Dendritic cell treated with granulocyte-macrophage colony-stimulating factor and Interleukin-4, amounts not matched to agents 40 ng/mL and 50 ng/mL, for 4 days (primary cell): ENCODE measurements at regions not wholly inside any gene's neighbourhood (a gene's known extent, or its start where the extent isn't known, plus 50 kb on each side); places are given as distances from the start of the nearest gene placed in this dataset.
"Not testable (repeated sequence)": the region's sequence is repeated elsewhere in the genome, so short reads cannot be mapped to it uniquely, and the experiment has no call there.

Source experiments
- H3K27ac Mint-ChIP-seq: one replicate; pipeline ENCODE4 v1.8.0; 2022; ENCODE audit warnings: mild to moderate bottlenecking, mixed read lengths
- H3K27me3 Mint-ChIP-seq: one replicate; pipeline ENCODE4 v1.8.0; 2022; ENCODE audit warnings: mild to moderate bottlenecking, mixed read lengths
- H3K36me3 Mint-ChIP-seq: one replicate; pipeline ENCODE4 v1.8.0; 2022; ENCODE audit warnings: low read depth, mixed read lengths
- H3K4me1 Mint-ChIP-seq: one replicate; pipeline ENCODE4 v1.8.0; 2022; ENCODE audit warnings: low read depth, mixed read lengths
- H3K4me3 Mint-ChIP-seq: one replicate; pipeline ENCODE4 v1.8.0; 2022; ENCODE audit warnings: mild to moderate bottlenecking, moderate library complexity, mixed read lengths
- H3K9me3 Mint-ChIP-seq: one replicate; pipeline ENCODE4 v1.8.0; 2022; ENCODE audit warnings: mixed read lengths
- intact Hi-C: fragments of 100-400 bp; cut with micrococcal nuclease; formaldehyde crosslinking; loops from one replicate; pipeline ENCODE4 v1.15.0; 2022

- intact Hi-C loops = loop anchor here (2.0 to 10.0 kb wide), 2 partner anchors 184 to 362 kb away; partner anchors contain the start of genes GALNT4 and POC1B
- Mint-ChIP-seq H3K4me1 (peaks cover 15% of the 10 kb centered on the region), H3K36me3 (no peaks in the 10 kb centered on the region), H3K9me3 (no peaks in the 10 kb centered on the region), H3K27ac (no peak overlapping the region), H3K4me3 (no peak overlapping the region), H3K27me3 (no peaks in the 10 kb centered on the region)
Observed at GRCh38 chr12:89162589-89163261, 189.6 kb downstream of the DUSP6 start.

- Mint-ChIP-seq H3K4me1 (peaks cover 15% of the 10 kb centered on the region), H3K27ac (no peak overlapping the region), H3K4me3 (no peak overlapping the region), H3K27me3 (no peaks in the 10 kb centered on the region), H3K36me3 (no peaks in the 10 kb centered on the region), H3K9me3 (no peaks in the 10 kb centered on the region)
- intact Hi-C loops = loop anchor here (10.0 kb wide), 1 partner anchor 363 kb away; the partner anchor contains the start of genes GALNT4 and POC1B
Observed at GRCh38 chr12:89161557-89161956, 190.7 kb downstream of the DUSP6 start.

GRCh38 chr12:89160716-89161123 lies 191.6 kb downstream of the DUSP6 start:
- intact Hi-C loops = loop anchor here (1.0 to 10.0 kb wide), 2 partner anchors 9 to 364 kb away; partner anchors contain the start of genes GALNT4 and POC1B
- Mint-ChIP-seq H3K27ac (no peak overlapping the region), H3K27me3 (no peaks in the 10 kb centered on the region)

GRCh38 chr12:89157413-89157812 lies 194.9 kb downstream of the DUSP6 start:
- no peaks in the 10 kb centered on the region for H3K9me3 Mint-ChIP-seq
- no peaks in the 10 kb centered on the region for H3K36me3 Mint-ChIP-seq
- no peak overlapping the region for H3K4me3 Mint-ChIP-seq
- peaks cover 32% of the 10 kb centered on the region for H3K4me1 Mint-ChIP-seq
- peak overlapping the region; percentile 64 for H3K27ac Mint-ChIP-seq
- no peaks in the 10 kb centered on the region for H3K27me3 Mint-ChIP-seq
- intact Hi-C loops = no loop called here

More at GRCh38 chr12:89160716-89161123, 191.6 kb downstream of the DUSP6 start:
- peaks cover 16% of the 10 kb centered on the region for H3K4me1 Mint-ChIP-seq
- no peaks in the 10 kb centered on the region for H3K36me3 Mint-ChIP-seq
- no peak overlapping the region for H3K4me3 Mint-ChIP-seq
- H3K9me3 Mint-ChIP-seq = no peaks in the 10 kb centered on the region

- H3K27me3 Mint-ChIP-seq = no peaks in the 10 kb centered on the region
- peaks cover 32% of the 10 kb centered on the region for H3K4me1 Mint-ChIP-seq
- peak overlapping the region; percentile 64 for H3K27ac Mint-ChIP-seq
- no peaks in the 10 kb centered on the region for H3K9me3 Mint-ChIP-seq
- no peak overlapping the region for H3K4me3 Mint-ChIP-seq
- no peaks in the 10 kb centered on the region for H3K36me3 Mint-ChIP-seq
- intact Hi-C loops = no loop called here
Observed at GRCh38 chr12:89156862-89157262, 195.4 kb downstream of the DUSP6 start.

- no peaks in the 10 kb centered on the region for H3K36me3 Mint-ChIP-seq
- no peaks in the 10 kb centered on the region for H3K27me3 Mint-ChIP-seq
- intact Hi-C loops = no loop called here
- H3K4me3 Mint-ChIP-seq = no peak overlapping the region
- H3K9me3 Mint-ChIP-seq = no peaks in the 10 kb centered on the region
- peaks cover 32% of the 10 kb centered on the region for H3K4me1 Mint-ChIP-seq
- peak overlapping the region; percentile 64 for H3K27ac Mint-ChIP-seq
Observed at GRCh38 chr12:89156340-89156739, 196.0 kb downstream of the DUSP6 start.

- Mint-ChIP-seq H3K27me3 (no peaks in the 10 kb centered on the region), H3K4me3 (no peak overlapping the region), H3K4me1 (peaks cover 32% of the 10 kb centered on the region), H3K27ac (no peak overlapping the region), H3K36me3 (no peaks in the 10 kb centered on the region), H3K9me3 (peaks cover 4% of the 10 kb centered on the region)
- intact Hi-C loops = no loop called here
Observed at GRCh38 chr12:89155826-89156225, 196.5 kb downstream of the DUSP6 start.

- H3K36me3 Mint-ChIP-seq = no peaks in the 10 kb centered on the region
- H3K9me3 Mint-ChIP-seq = peaks cover 9% of the 10 kb centered on the region
- H3K4me3 Mint-ChIP-seq = no peak overlapping the region
- H3K27ac Mint-ChIP-seq = no peak overlapping the region
- H3K4me1 Mint-ChIP-seq = peaks cover 32% of the 10 kb centered on the region
- intact Hi-C loops = no loop called here
- H3K27me3 Mint-ChIP-seq = no peaks in the 10 kb centered on the region
Observed at GRCh38 chr12:89154743-89155499, 197.4 kb downstream of the DUSP6 start.

GRCh38 chr12:89153341-89153740 lies 199.0 kb downstream of the DUSP6 start:
- Mint-ChIP-seq H3K36me3 (no peaks in the 10 kb centered on the region), H3K4me3 (no peak overlapping the region), H3K27me3 (no peaks in the 10 kb centered on the region), H3K9me3 (peaks cover 9% of the 10 kb centered on the region), H3K4me1 (peaks cover 32% of the 10 kb centered on the region), H3K27ac (no peak overlapping the region)
- intact Hi-C loops = no loop called here

GRCh38 chr12:89151536-89151935 lies 200.8 kb downstream of the DUSP6 start:
- Mint-ChIP-seq H3K9me3 (peaks cover 9% of the 10 kb centered on the region), H3K36me3 (no peaks in the 10 kb centered on the region), H3K4me1 (peaks cover 19% of the 10 kb centered on the region), H3K27ac (no peak overlapping the region), H3K4me3 (no peak overlapping the region), H3K27me3 (no peaks in the 10 kb centered on the region)
- intact Hi-C loops = no loop called here

- intact Hi-C loops, H3K27me3 Mint-ChIP-seq, H3K36me3 Mint-ChIP-seq, H3K4me3 Mint-ChIP-seq, H3K9me3 Mint-ChIP-seq, H3K27ac Mint-ChIP-seq: not testable (repeated sequence)
- H3K4me1 Mint-ChIP-seq = peaks cover 16% of the 10 kb centered on the region
Observed at GRCh38 chr12:89150789-89151188, 201.5 kb downstream of the DUSP6 start.

GRCh38 chr12:89140602-89141238 lies 211.6 kb downstream of the DUSP6 start:
- Mint-ChIP-seq H3K4me1 (peaks cover 9% of the 10 kb centered on the region), H3K4me3 (no peak overlapping the region), H3K27ac (no peak overlapping the region), H3K27me3 (no peaks in the 10 kb centered on the region), H3K9me3 (no peaks in the 10 kb centered on the region), H3K36me3 (no peaks in the 10 kb centered on the region)
- intact Hi-C loops = no loop called here

- Mint-ChIP-seq H3K4me1 (peaks cover 11% of the 10 kb centered on the region), H3K27ac (no peak overlapping the region), H3K4me3 (no peak overlapping the region), H3K27me3 (no peaks in the 10 kb centered on the region), H3K36me3 (no peaks in the 10 kb centered on the region), H3K9me3 (no peaks in the 10 kb centered on the region)
- intact Hi-C loops = no loop called here
Observed at GRCh38 chr12:89140141-89140540, 212.2 kb downstream of the DUSP6 start.

- intact Hi-C loops = no loop called here
- Mint-ChIP-seq H3K4me1 (peaks cover 11% of the 10 kb centered on the region), H3K4me3 (no peak overlapping the region), H3K36me3 (no peaks in the 10 kb centered on the region), H3K9me3 (no peaks in the 10 kb centered on the region), H3K27me3 (no peaks in the 10 kb centered on the region), H3K27ac (no peak overlapping the region)
Observed at GRCh38 chr12:89139390-89139789, 212.9 kb downstream of the DUSP6 start.
